Hypothalamus (tissue), 51 donors: ENCODE measurements at regions not wholly inside any gene's neighbourhood (a gene's known extent, or its start where the extent isn't known, plus 50 kb on each side); places are given as distances from the start of the nearest gene placed in this dataset.
A peak's percentile ranks its signal among the peaks of the same experiment; 100 is the strongest.
"Not testable (repeated sequence)": the region's sequence is repeated elsewhere in the genome, so short reads cannot be mapped to it uniquely, and the experiment has no call there.

Experiments used
- DNase-seq, 51 donors: peaks; one replicate each; lab custom pipeline; 2025; lab: John Stamatoyannopoulos, UW

DNA sequence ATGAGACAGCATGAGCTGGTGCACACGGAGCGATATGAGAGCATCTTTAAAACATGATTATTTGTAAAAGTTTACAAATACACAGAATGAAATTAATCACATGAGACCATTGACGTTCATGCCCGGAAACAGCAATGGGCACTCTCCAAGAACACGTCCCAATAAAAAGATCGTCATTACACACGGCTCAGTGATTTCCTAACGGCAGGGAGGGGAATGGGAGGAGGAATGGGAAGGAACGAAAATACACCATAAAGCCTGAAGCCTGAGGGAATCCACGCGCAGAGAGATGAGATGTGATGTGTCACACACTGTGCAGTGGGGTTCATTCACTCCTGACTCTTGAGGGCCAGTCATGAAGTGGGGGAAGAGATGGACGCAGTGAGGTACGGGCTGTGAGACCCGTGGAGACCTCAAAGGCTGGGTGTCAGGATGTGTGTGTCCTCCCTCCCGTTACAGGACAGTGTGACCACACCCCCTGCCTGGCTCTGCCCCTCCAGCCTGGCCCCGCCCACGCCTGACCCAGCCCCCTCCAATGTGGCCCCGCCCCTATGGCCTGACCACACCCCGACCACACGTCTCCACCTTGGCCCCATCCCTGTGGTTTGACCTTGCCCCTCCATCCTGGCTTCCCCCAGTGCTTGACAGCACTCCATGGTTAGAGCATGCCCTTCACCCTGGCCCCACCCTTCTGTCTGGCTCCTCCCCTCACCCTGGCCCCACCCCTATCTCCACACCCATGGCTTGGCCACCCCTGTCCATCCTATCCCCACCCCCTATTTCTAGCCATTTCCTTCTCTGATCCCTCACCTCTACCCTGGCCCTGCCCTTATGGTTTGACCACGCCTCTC, 270.5 kb upstream of the SFSWAP start:
- DNase-seq: not testable (repeated sequence)

- DNase-seq: peak in 1 of 51 donors; percentile 1
Observed at GRCh38 chr12:131441060-131441396, 269.9 kb upstream of the SFSWAP start.

DNA sequence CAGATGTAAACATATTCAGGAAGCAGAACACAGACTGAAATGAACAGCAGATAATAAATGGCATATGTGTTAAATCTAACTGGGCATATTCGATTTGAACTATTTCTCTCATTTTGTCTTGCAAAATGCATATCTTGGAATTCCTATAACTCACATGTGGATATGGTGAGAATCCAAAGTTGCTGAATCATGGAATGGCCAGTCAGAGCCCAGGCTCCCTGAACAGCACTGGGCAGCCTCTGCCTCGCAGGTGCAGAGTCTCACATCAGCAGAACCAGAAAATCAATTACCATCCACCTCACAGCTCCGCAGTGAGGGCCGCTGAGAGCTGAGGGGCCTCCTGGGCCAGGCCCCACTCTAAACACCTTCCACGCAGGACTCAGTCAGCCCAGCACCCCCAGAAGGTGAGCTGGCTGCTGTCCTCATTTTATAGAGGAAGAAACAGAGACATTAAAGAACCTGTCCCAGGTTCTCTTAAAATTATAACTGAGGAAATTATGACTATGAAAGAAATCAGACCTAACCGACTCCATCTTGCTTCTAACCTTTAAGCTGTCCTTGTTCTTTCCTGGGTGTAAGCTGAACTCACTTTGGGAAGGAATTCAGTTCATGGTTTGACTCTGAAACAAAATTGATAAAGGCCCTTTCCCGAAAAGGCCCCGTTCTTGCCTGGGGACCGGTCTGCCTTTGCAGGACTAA, 269.1 kb upstream of the SFSWAP start:
- no peak for DNase-seq

DNA sequence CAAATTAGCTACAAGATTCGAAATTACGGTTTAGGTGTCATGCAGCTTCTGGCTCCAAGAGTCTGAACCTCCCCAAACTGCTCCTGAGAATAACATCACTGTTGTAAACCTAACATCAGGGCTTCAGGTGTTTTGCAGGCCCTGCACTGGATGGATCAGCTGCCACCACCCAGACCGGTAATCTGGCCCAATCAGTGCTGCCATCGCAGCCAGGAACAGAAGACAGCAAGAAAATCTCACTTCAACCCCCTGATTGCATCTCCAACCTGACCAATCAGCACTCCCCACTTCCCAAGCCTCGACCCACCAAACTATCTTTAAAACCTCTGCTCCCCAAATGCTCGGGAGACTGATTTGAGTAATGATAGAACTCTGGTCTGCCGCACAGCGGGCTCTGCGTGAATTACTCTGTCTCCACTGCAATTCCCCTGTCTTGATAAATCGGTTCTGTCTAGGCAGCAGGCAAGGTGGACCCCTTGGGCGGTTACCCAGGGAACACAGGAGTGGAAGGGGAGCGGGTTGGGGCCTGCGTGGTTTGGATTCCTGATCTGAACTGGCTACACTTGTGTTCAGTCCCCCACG, 268.5 kb upstream of the SFSWAP start:
- DNase-seq: no peak

DNA sequence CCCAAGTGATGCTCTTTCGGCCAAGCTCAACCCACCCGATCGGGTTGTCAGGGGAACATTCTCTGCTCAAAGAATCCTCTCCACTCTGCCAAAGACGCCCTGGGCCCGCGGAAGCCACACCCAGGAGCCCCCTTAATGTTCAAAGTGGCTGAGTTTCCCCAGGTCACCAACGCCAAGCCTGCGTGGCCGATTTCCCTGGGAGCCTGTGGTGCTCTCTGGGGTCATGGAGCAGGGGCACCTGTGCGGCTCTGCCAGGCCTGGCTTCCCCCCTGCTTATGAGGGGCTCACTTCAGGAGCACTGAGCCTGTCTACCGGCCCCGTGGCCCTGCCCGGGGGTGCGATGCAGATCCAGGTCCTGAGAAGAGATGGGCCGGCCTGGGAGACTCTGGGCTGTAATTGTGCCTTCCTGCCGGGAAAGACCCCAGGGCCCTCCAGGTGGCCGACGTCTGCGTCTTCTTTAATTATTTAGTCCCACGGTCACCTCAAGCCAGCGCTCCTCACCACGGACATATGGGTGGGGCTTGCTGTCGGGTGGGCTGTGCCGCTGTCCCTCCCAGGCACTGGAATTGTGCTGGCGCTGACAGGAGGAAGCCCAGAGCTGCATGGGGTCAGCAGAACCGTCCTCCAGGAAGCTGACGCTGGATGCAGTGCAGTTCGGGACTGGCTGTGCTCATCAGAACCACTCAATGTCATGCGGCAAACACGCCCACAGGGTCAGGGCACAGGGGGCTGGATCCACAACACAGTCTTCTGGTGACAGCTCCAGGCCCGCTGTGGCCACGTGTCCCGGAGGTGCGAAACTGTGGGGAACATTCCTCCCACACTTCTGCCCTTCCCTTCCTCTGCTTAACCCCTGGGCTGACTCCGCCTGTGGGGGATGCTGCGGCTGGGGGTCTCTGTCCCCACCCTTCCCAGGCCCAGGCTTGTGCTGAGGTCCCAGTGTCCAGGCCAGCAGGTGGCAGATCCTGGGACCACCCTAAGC, 267.6 kb upstream of the SFSWAP start:
- no peak for DNase-seq

DNA sequence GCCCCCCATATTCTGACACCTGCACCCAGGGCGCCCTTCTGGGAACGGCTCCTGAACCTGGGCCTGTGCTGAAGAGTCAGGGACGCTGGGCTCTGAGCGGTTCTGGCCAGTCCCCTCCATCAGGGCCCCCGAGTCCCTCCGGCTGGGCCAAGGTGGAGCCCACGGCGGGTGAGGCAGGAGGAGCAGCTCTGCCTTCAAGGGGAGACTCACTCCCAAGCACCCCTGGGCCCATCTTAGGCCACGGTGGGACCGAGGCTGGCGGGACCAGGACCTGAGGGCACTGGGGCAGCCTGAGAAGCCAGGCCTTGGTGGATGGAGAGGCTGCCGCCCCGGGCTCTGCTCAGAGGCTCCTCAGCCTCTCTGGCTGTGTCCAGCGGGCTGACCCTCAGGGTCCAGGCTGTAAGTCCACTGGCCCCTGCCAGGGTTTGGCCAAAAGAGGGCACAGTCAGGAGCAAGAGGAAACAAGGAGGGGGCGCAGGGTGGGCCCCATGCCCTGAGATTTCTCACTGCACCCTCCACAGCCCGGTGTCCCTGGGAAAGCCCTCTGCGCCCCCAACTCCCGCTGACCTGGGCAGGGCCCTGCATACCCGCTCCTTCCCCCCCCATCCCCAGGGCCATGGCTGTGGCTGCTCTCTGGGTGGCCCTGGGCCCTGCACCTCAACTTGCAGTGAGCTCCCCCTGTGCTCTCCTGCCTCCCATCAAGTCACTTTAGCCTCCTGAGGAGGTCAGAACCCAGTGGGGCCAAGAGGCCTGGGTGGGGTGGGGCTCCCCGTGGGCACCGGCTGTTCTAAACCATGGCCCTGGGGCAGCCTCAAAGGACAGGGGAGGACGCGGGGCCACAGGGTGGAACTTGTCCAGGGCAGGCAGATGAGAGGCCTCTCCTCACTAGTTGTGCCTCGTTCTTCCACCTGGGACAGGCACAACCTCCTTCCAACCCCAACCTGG, 266.4 kb upstream of the SFSWAP start:
- no peak for DNase-seq

DNA sequence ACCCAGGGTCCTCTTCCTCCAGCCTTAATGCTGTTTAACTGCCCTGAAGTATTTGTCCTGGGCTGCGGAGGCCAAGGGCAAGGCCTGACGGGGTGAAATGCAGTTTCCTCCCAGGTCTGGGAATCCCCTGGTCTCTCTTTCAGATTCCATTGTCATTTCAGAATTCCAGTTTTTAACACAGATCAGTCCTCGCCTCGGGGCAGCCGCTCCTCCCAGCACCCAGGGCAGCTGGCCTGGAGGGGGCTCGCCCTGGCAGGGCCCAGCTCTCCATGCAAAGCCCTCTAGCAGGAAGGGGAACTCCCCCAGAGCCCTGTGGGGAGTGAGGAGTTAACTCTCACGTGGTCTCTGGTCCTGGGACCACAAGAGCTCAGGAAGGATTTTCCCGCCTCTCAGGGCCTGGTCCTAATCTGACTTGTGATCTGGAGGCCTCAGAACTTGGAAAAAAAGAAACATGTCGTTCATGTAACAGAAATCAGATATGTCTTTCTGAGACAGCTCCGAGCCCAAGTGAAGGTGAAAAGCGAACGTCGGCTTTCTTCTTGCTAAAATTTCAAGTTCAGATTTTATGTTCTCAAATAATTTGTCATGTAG, 265.6 kb upstream of the SFSWAP start:
- DNase-seq: no peak

- no peak for DNase-seq
Observed at GRCh38 chr12:131445795-131446194, 265.1 kb upstream of the SFSWAP start.

DNA sequence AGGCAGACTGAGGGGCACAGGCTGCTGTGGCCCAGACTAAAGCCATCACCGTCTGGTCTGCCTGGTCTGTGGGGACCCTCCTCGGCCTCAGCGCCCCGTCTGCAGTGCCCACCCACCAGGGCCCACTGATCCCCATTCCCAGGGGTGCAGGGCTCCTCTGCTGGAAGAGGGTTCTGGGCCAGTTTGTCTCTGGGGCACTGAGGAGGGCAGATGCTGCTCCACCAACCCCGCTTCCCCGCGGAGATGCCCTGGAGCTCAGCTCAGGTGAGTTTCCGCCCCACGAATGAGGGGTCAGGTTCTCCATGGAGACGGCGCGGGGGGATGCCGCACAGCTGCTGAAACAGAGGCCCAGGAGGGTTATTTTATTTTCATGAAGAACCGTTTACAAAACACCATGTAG, 263.3 kb upstream of the SFSWAP start:
- DNase-seq: not testable (repeated sequence)

DNA sequence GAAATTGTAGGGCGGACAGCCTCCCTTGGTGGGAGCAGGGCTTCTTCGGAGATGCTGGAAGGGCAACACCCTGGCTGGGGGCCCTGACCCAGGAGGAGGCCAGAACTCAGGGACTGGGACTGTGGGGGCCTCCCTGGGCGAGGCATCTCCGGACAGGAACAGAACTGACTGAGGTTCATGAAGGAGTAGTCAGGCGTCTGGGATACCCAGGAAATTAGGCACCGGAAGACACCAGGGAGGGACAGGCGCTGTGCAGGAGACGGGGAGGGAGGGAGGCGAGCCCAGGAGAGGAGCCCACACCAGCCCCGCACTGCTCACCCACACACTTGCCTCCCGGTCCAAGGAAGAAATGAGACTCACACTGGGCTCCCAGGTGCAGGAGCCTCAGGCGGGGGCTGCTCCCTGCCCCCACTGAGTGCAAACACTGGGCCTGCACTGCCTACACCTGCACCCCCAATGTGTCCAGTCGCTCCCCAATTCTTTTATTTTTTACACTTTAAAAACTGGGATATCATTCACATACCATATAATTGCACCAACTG, 262.6 kb upstream of the SFSWAP start:
- no peak for DNase-seq

GRCh38 chr12:131449027-131449426, 261.9 kb upstream of the SFSWAP start:
- no peak for DNase-seq

- no peak for DNase-seq
Observed at GRCh38 chr12:131452444-131452860, 258.4 kb upstream of the SFSWAP start.

DNA sequence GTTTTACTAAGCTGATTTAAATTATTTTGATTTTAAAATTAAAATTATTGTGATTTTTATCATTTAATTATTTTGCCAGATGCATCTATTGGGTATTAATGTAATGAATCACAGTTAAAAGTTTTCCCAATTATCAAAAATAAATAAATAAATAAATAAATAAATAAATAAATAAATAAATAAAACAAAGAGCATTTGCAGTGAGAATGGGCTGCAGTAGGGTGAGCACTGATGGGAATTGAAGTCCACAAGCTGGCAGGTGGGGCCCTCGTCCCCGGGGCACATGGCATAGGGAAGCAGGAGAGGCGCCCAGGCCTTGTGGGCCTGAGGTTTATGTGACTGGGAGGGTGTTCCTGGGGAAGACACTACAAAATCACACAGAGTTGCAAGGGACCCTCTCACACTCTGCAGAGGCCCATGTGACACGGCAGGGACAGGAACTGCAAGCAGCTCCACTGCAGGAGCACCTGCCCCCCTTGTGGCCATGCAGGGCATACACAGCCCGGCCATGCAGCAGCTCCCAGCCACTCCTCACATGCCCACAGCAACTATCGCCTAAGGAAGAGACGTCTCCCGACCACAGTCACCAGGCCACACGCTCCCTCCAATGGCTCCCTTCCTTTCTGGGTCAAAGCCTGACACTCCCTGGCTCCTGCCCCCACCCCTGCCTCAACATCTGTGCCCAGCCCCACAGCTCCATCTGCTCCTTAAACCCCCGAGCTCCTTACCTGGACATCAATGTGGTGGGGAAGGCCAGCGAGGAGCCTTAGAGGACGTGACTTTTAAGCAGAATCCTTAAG, 256.3 kb upstream of the SFSWAP start:
- peak in 10 of 51 donors; percentile 6 to 27 (median 12) for DNase-seq

- no peak for DNase-seq
Observed at GRCh38 chr12:131455218-131455506, 255.7 kb upstream of the SFSWAP start.

DNA sequence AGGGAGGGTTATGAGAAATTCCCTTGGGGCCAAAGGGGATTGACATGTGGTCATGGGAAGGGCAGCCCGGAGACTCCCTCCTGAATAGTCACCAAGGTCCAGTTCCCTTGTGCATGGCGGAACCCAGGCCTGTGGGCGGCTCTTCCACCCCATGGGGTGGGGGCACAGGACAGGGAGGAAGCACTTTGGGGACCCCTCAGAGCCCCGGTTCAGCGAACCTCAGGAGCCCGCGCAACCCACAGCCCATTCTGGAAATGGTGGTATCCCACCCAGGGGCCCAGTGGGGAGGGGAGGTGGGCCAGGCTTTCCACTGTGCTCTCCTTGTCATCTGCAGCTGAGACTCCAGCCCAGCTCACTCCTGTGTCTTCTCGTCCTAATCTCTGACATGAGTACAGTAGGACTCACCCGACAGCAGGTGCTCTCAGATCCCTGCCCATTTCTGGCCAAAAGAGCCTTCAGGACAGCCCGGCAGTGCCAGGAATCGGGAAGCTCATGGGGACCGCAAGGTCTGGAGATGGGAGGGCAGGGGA, 255.2 kb upstream of the SFSWAP start:
- no peak for DNase-seq

DNA sequence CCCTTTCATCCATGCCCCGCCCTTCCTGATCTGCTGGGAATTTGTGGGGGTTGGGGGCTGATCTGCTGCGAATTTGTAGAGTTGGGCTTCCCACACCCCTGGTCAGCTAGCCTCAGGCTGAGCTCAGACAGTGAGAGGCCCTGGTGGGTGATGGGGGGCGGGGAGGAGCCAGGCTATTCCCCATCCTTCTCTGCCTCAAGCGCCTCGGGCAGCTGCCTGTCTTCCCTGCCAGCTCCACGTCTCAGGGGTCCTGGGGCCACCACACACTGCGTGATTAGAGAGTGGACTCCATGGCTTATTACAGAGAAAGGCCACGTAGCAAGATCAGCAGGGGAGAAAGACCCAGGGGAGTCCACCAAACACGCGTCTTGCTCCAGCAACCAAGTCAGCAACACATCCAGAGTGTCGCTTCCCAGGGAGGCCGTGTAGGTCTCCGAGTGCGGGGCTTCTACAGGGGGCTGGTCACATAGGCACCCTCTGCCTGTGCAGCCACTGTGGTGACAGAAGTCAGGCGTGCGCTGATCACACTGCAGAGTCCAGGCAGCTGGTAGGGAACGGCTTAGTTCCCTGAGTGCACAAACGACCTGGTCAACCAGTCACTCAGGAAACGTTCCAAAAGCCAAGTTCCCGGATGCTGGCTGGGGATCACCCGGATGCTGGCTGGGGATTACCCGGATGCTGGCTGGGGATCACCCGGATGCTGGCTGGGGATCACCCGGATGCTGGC, 254.4 kb upstream of the SFSWAP start:
- DNase-seq: no peak

DNA sequence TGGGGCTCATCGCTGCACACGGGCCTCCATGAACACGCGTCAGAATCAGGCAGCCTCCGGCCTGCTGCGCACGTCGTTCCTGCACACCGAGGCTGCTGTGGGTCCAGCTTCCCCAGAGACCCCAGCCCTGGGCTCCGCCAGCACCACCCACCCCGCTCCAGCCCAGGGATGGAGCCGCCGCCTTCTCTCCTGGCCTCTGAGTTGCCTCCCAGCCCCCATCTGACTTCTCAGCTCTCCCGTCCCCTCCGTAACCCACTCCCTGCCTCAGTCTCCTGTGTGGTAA, 253.9 kb upstream of the SFSWAP start:
- no peak for DNase-seq
